Activated CD4-positive, alpha-beta memory T cell treated with anti-CD3 and anti-CD28 coated beads for 36 hours (primary cell): ENCODE measurements at regions not wholly inside any gene's neighbourhood (a gene's known extent, or its start where the extent isn't known, plus 50 kb on each side); places are given as distances from the start of the nearest gene placed in this dataset.

ENCODE experiments used
- CTCF ChIA-PET: fragments of 350-600 bp; sonication (Branson Sonifier 250); formaldehyde crosslinking; loops from one replicate; lab custom pipeline; 2021; ENCODE audit warnings: antibody characterized with exemption, inconsistent platforms; lab: Charles Lee
- POLR2A ChIA-PET: fragments of 350-600 bp; sonication (Branson Sonifier 250); formaldehyde crosslinking; loops from one replicate; lab custom pipeline; 2021; ENCODE audit warnings: antibody characterized with exemption; lab: Charles Lee
- DNase-seq: peaks from one replicate; pipeline ENCODE4 v3.0.0-alpha.2; 2020
- H3K27ac Mint-ChIP-seq: one replicate; pipeline ENCODE4 v1.8.0; 2021; ENCODE audit warnings: mixed read lengths
- H3K27me3 Mint-ChIP-seq: one replicate; pipeline ENCODE4 v1.8.0; 2021; ENCODE audit warnings: mixed read lengths
- H3K36me3 Mint-ChIP-seq: one replicate; pipeline ENCODE4 v1.8.0; 2021; ENCODE audit warnings: mixed read lengths
- H3K4me1 Mint-ChIP-seq: one replicate; pipeline ENCODE4 v1.8.0; 2021; ENCODE audit warnings: low read depth, mixed read lengths
- H3K4me3 Mint-ChIP-seq: one replicate; pipeline ENCODE4 v1.8.0; 2021; ENCODE audit warnings: mild to moderate bottlenecking, mixed read lengths
- H3K9me3 Mint-ChIP-seq: one replicate; pipeline ENCODE4 v1.8.0; 2021; ENCODE audit warnings: mixed read lengths
- intact Hi-C: fragments of 100-400 bp; cut with micrococcal nuclease; formaldehyde crosslinking; loops from one replicate; pipeline ENCODE4 v1.15.1; 2023

GRCh38 chr6:11486959-11487358 lies 50.6 kb upstream of the TMEM170B start:
- intact Hi-C loops, result no loop called here
- H3K9me3 Mint-ChIP-seq, result no peaks in the 10 kb centered on the region
- ChIA-PET CTCF (interaction anchor here (0.6 kb wide), 1 partner anchor 10 kb away, joined by 3 read pairs; no protein-coding TSS in a partner anchor), POLR2A (no interaction called here)
- H3K27me3 Mint-ChIP-seq, result no peaks in the 10 kb centered on the region
- H3K4me1 Mint-ChIP-seq, result no peaks in the 10 kb centered on the region
- no peak for DNase-seq
- H3K36me3 Mint-ChIP-seq, result no peaks in the 10 kb centered on the region
- H3K4me3 Mint-ChIP-seq, result no peak overlapping the region
- H3K27ac Mint-ChIP-seq, result no peak overlapping the region

DNA sequence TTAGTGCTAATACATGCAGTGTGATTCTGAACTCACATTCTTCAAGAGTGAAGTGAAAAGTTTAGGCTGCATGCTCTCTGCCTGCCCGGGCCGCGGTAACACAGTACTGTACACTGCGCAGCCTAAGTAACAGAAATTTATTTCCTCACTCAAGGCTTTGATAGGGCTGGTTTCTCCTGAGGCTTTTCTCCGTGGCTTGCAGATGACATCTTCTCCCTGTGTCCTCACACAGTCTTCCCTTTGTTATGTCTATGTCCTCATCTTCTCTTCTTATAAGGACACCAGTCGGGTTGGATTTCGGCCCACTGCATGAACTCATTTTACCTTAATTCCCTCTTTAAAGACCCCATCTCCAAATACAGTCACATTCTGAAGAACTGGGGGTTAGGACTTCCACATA lies 51.1 kb upstream of the TMEM170B start:
- no peak overlapping the region for H3K4me3 Mint-ChIP-seq
- H3K36me3 Mint-ChIP-seq, result no peaks in the 10 kb centered on the region
- intact Hi-C loops, result no loop called here
- H3K9me3 Mint-ChIP-seq, result no peaks in the 10 kb centered on the region
- POLR2A ChIA-PET, result no interaction called here
- CTCF ChIA-PET, result interaction anchor here (1.1 kb wide), 1 partner anchor 315 kb away, joined by 3 read pairs; no protein-coding TSS in a partner anchor
- H3K27ac Mint-ChIP-seq, result no peak overlapping the region
- H3K4me1 Mint-ChIP-seq, result no peaks in the 10 kb centered on the region
- no peaks in the 10 kb centered on the region for H3K27me3 Mint-ChIP-seq
- DNase-seq, result no peak

- ChIA-PET CTCF (interaction anchor here (1.0 to 1.1 kb wide), 2 partner anchors 315 to 341 kb away, joined by 3 read pairs; no protein-coding TSS in a partner anchor), POLR2A (no interaction called here)
- no peaks in the 10 kb centered on the region for H3K4me1 Mint-ChIP-seq
- H3K27ac Mint-ChIP-seq, result no peak overlapping the region
- no peaks in the 10 kb centered on the region for H3K9me3 Mint-ChIP-seq
- H3K27me3 Mint-ChIP-seq, result no peaks in the 10 kb centered on the region
- intact Hi-C loops, result no loop called here
- H3K36me3 Mint-ChIP-seq, result no peaks in the 10 kb centered on the region
- DNase-seq, result no peak
- no peak overlapping the region for H3K4me3 Mint-ChIP-seq
Observed at GRCh38 chr6:11486051-11486450, 51.5 kb upstream of the TMEM170B start.

- no peak overlapping the region for H3K4me3 Mint-ChIP-seq
- no peaks in the 10 kb centered on the region for H3K27me3 Mint-ChIP-seq
- intact Hi-C loops, result no loop called here
- H3K9me3 Mint-ChIP-seq, result no peaks in the 10 kb centered on the region
- H3K27ac Mint-ChIP-seq, result no peak overlapping the region
- ChIA-PET POLR2A (interaction anchor here (0.5 kb wide), 1 partner anchor 910 kb away, joined by 3 read pairs; no protein-coding TSS in a partner anchor), CTCF (interaction anchor here (1.0 to 1.6 kb wide), 2 partner anchors 11 to 341 kb away, joined by 3 to 11 read pairs; no protein-coding TSS in a partner anchor)
- no peaks in the 10 kb centered on the region for H3K36me3 Mint-ChIP-seq
- H3K4me1 Mint-ChIP-seq, result no peaks in the 10 kb centered on the region
- no peak for DNase-seq
Observed at GRCh38 chr6:11485271-11485670, 52.3 kb upstream of the TMEM170B start.

- no peaks in the 10 kb centered on the region for H3K27me3 Mint-ChIP-seq
- ChIA-PET POLR2A (no interaction called here), CTCF (interaction anchor here (0.9 to 1.6 kb wide), 2 partner anchors 12 to 206 kb away, joined by 3 to 11 read pairs; no protein-coding TSS in a partner anchor)
- no peak overlapping the region for H3K27ac Mint-ChIP-seq
- DNase-seq, result no peak
- no peak overlapping the region for H3K4me3 Mint-ChIP-seq
- H3K9me3 Mint-ChIP-seq, result no peaks in the 10 kb centered on the region
- no peaks in the 10 kb centered on the region for H3K4me1 Mint-ChIP-seq
- H3K36me3 Mint-ChIP-seq, result no peaks in the 10 kb centered on the region
- intact Hi-C loops, result no loop called here
Observed at GRCh38 chr6:11484441-11484840, 53.1 kb upstream of the TMEM170B start.

GRCh38 chr6:11482616-11483015 lies 54.9 kb upstream of the TMEM170B start:
- no peaks in the 10 kb centered on the region for H3K4me1 Mint-ChIP-seq
- intact Hi-C loops, result no loop called here

GRCh38 chr6:11480541-11480940 lies 57.0 kb upstream of the TMEM170B start:
- H3K4me1 Mint-ChIP-seq, result no peaks in the 10 kb centered on the region
- CTCF ChIA-PET, result interaction anchor here (1.5 to 2.4 kb wide), 2 partner anchors 15 to 336 kb away, joined by 3 to 11 read pairs; no protein-coding TSS in a partner anchor
- H3K4me3 Mint-ChIP-seq, result no peak overlapping the region
- POLR2A ChIA-PET, result no interaction called here
- intact Hi-C loops, result no loop called here
- H3K27ac Mint-ChIP-seq, result no peak overlapping the region
- H3K9me3 Mint-ChIP-seq, result no peaks in the 10 kb centered on the region
- H3K36me3 Mint-ChIP-seq, result no peaks in the 10 kb centered on the region
- H3K27me3 Mint-ChIP-seq, result no peaks in the 10 kb centered on the region
- DNase-seq, result no peak

More at GRCh38 chr6:11482616-11483015, 54.9 kb upstream of the TMEM170B start:
- no peaks in the 10 kb centered on the region for H3K27me3 Mint-ChIP-seq
- POLR2A ChIA-PET, result interaction anchor here (0.9 kb wide), 1 partner anchor 10 kb away, joined by 3 read pairs; no protein-coding TSS in a partner anchor
- no peak overlapping the region for H3K4me3 Mint-ChIP-seq
- H3K27ac Mint-ChIP-seq, result no peak overlapping the region
- no peak for DNase-seq
- CTCF ChIA-PET, result no interaction called here
- H3K9me3 Mint-ChIP-seq, result no peaks in the 10 kb centered on the region
- H3K36me3 Mint-ChIP-seq, result no peaks in the 10 kb centered on the region

- ChIA-PET POLR2A (no interaction called here), CTCF (interaction anchor here (0.7 to 2.4 kb wide), 3 partner anchors 17 to 335 kb away, joined by 3 to 11 read pairs (median 3); no protein-coding TSS in a partner anchor)
- intact Hi-C loops, result no loop called here
- Mint-ChIP-seq H3K36me3 (no peaks in the 10 kb centered on the region), H3K27ac (no peak overlapping the region), H3K27me3 (peaks cover 4% of the 10 kb centered on the region), H3K9me3 (no peaks in the 10 kb centered on the region), H3K4me3 (no peak overlapping the region), H3K4me1 (no peaks in the 10 kb centered on the region)
- DNase-seq, result no peak
Observed at GRCh38 chr6:11479296-11479695, 58.3 kb upstream of the TMEM170B start.

DNA sequence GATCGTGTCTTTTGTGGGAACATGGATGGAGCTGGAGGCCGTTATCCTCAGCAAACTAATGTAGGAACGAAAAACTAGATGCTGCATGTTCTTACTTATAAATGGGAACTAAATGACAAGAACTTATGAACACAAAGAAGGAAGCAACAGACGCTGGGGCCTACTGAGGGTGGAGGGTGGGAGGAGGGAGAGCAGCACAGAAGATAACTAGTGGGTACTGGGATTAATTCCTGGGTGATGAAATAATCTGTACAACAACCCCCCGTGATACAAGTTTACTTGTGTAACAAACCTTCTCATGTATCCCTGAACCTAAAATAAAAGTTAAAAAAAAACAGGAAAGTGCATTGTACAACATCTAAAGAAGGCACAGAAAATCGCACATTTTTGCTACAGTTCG lies 59.0 kb upstream of the TMEM170B start:
- intact Hi-C loops, result no loop called here
- Mint-ChIP-seq H3K27ac (no peak overlapping the region), H3K9me3 (no peaks in the 10 kb centered on the region), H3K36me3 (no peaks in the 10 kb centered on the region), H3K4me1 (no peaks in the 10 kb centered on the region), H3K4me3 (no peak overlapping the region), H3K27me3 (peaks cover 5% of the 10 kb centered on the region)
- no peak for DNase-seq
- POLR2A ChIA-PET, result no interaction called here
- CTCF ChIA-PET, result interaction anchor here (0.7 to 2.4 kb wide), 2 partner anchors 17 to 298 kb away, joined by 3 to 11 read pairs; no protein-coding TSS in a partner anchor

GRCh38 chr6:11475016-11475415 lies 62.5 kb upstream of the TMEM170B start:
- no peak for DNase-seq
- H3K4me1 Mint-ChIP-seq, result no peaks in the 10 kb centered on the region
- ChIA-PET POLR2A (no interaction called here), CTCF (interaction anchor here (1.6 kb wide), 1 partner anchor 22 kb away, joined by 4 read pairs; no protein-coding TSS in a partner anchor)
- no peak overlapping the region for H3K4me3 Mint-ChIP-seq
- no peaks in the 10 kb centered on the region for H3K9me3 Mint-ChIP-seq
- no peak overlapping the region for H3K27ac Mint-ChIP-seq
- H3K36me3 Mint-ChIP-seq, result no peaks in the 10 kb centered on the region
- peaks cover 5% of the 10 kb centered on the region for H3K27me3 Mint-ChIP-seq
- intact Hi-C loops, result no loop called here

GRCh38 chr6:11473008-11473740 lies 64.4 kb upstream of the TMEM170B start:
- DNase-seq, result no peak
- H3K27ac Mint-ChIP-seq, result no peak overlapping the region
- H3K4me1 Mint-ChIP-seq, result no peaks in the 10 kb centered on the region
- peaks cover 5% of the 10 kb centered on the region for H3K27me3 Mint-ChIP-seq
- H3K4me3 Mint-ChIP-seq, result no peak overlapping the region
- no peaks in the 10 kb centered on the region for H3K36me3 Mint-ChIP-seq
- H3K9me3 Mint-ChIP-seq, result no peaks in the 10 kb centered on the region
- intact Hi-C loops, result no loop called here
- ChIA-PET CTCF (no interaction called here), POLR2A (no interaction called here)

DNA sequence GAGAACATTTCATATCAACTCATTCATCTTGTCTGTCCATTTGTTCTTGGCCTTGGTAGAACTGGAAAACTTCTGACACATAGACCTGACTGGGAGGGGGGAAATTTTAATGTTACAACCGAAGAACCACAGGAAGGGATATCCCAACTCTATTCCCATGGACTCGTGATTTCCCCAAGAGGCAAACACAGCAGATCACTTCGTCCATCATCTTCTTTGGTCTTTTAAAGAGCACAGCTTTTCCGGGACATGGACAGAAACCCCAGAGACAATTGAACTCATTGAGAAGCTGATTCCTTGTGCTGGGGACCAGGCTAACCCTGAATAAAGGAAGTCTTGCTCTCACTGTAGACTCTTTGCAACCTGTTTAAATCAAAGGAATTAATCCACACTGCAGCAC lies 66.3 kb upstream of the TMEM170B start:
- Mint-ChIP-seq H3K4me3 (no peak overlapping the region), H3K36me3 (no peaks in the 10 kb centered on the region), H3K9me3 (no peaks in the 10 kb centered on the region), H3K27me3 (peaks cover 5% of the 10 kb centered on the region), H3K4me1 (no peaks in the 10 kb centered on the region), H3K27ac (no peak overlapping the region)
- DNase-seq, result no peak
- CTCF ChIA-PET, result interaction anchor here (0.7 to 1.3 kb wide), 2 partner anchors 56 to 327 kb away, joined by 4 to 7 read pairs; no protein-coding TSS in a partner anchor
- intact Hi-C loops, result no loop called here
- POLR2A ChIA-PET, result no interaction called here
